GM21528 (cell line): ENCODE measurements at regions not wholly inside any gene's neighbourhood (a gene's known extent, or its start where the extent isn't known, plus 50 kb on each side); places are given as distances from the start of the nearest gene placed in this dataset.

ENCODE experiments used
- ATAC-seq: cut with Tn5 transposase; IDR thresholded peaks from one replicate; pipeline ENCODE4 v1.9.1; 2021; ENCODE audit warnings: mild to moderate bottlenecking, moderate library complexity; ENCODE audit not compliant: unreplicated experiment, low FRiP score

GRCh38 chr14:65926935-65927700 is 514.6 kb downstream of the FUT8 start:
- no peak for ATAC-seq

- ATAC-seq: no peak
Observed at GRCh38 chr14:65927931-65928356, 515.4 kb downstream of the FUT8 start.

GRCh38 chr14:65928995-65929394 is 516.5 kb downstream of the FUT8 start:
- ATAC-seq: no peak

- ATAC-seq: no peak
Observed at GRCh38 chr14:65933400-65934069, 521.0 kb downstream of the FUT8 start.

- no peak for ATAC-seq
Observed at GRCh38 chr14:65934070-65934435, 521.5 kb downstream of the FUT8 start.

GRCh38 chr14:65936342-65936975 is 523.9 kb downstream of the FUT8 start:
- no peak for ATAC-seq

- no peak for ATAC-seq
Observed at GRCh38 chr14:65937079-65937959, 524.8 kb downstream of the FUT8 start.

GRCh38 chr14:65937960-65938316 is 525.4 kb downstream of the FUT8 start:
- no peak for ATAC-seq

GRCh38 chr14:65938738-65939137 is 526.2 kb downstream of the FUT8 start:
- no peak for ATAC-seq

GRCh38 chr14:65939184-65939583 is 526.7 kb downstream of the FUT8 start:
- ATAC-seq: no peak

GRCh38 chr14:65940056-65940735 is 527.7 kb downstream of the FUT8 start:
- ATAC-seq: no peak

GRCh38 chr14:65941091-65941490 is 528.6 kb downstream of the FUT8 start:
- ATAC-seq: no peak

- ATAC-seq: no peak
Observed at GRCh38 chr14:65943150-65943549, 530.6 kb downstream of the FUT8 start.

GRCh38 chr14:65943916-65944410 is 531.4 kb downstream of the FUT8 start:
- ATAC-seq: no peak

- ATAC-seq: no peak
Observed at GRCh38 chr14:65945327-65945726, 532.8 kb downstream of the FUT8 start.

- ATAC-seq: no peak
Observed at GRCh38 chr14:65946494-65946893, 534.0 kb downstream of the FUT8 start.

GRCh38 chr14:65948302-65948701 is 535.8 kb downstream of the FUT8 start:
- no peak for ATAC-seq

- ATAC-seq: no peak
Observed at GRCh38 chr14:65949711-65950516, 536.3 kb upstream of the CCDC196 start.

GRCh38 chr14:65954942-65955341 is 531.2 kb upstream of the CCDC196 start:
- ATAC-seq: no peak
